NT2/D1 (cell line): ENCODE measurements at regions not wholly inside any gene's neighbourhood (a gene's known extent, or its start where the extent isn't known, plus 50 kb on each side); places are given as distances from the start of the nearest gene placed in this dataset.
A peak's percentile ranks its signal among the peaks of the same experiment; 100 is the strongest.

ENCODE experiments used
- DNase-seq: peaks from one replicate; pipeline ENCODE4 v3.0.0-alpha.2; 2011; ENCODE audit warnings: low read depth, low spot score
- H3K27me3 ChIP-seq: 2 replicates; pipeline ENCODE4 v1.6.0; 2011; ENCODE audit warnings: mild to moderate bottlenecking; ENCODE audit not compliant: insufficient read length, insufficient read depth
- H3K36me3 ChIP-seq: 2 replicates; pipeline ENCODE4 v1.6.1; 2011; ENCODE audit warnings: mild to moderate bottlenecking, low read length, mixed read lengths; ENCODE audit not compliant: insufficient read depth, insufficient read length
- H3K4me1 ChIP-seq: 2 replicates; pipeline ENCODE4 v1.5.1; 2011; ENCODE audit not compliant: insufficient read depth, insufficient read length
- H3K4me3 ChIP-seq: 2 replicates; pipeline ENCODE4 v1.5.1; 2011; ENCODE audit warnings: low read depth; ENCODE audit not compliant: insufficient read length
- H3K9ac ChIP-seq: 2 replicates; pipeline ENCODE4 v1.6.0; 2011; ENCODE audit warnings: low read depth; ENCODE audit not compliant: insufficient read length
- H3K9me3 ChIP-seq: 2 replicates; pipeline ENCODE4 v1.5.1; 2011; ENCODE audit warnings: mild to moderate bottlenecking, low read length; ENCODE audit not compliant: insufficient read depth
- SUZ12 ChIP-seq: IDR thresholded peaks from 2 replicates; pipeline ENCODE4 v1.6.1; 2011; ENCODE audit not compliant: insufficient read length, insufficient read depth; ENCODE audit errors: extremely low read depth
- YY1 ChIP-seq: IDR thresholded peaks from 2 replicates; pipeline ENCODE4 v1.6.1; 2011; ENCODE audit not compliant: insufficient read length, insufficient read depth
- ZNF274 ChIP-seq: IDR thresholded peaks from 2 replicates; pipeline ENCODE4 v1.6.1; 2011; ENCODE audit warnings: mild to moderate bottlenecking, low read depth, low read length

- no peak for DNase-seq
- Histone ChIP-seq H3K9ac (no peak overlapping the region), H3K9me3 (peaks cover 10% of the 10 kb centered on the region), H3K36me3 (no peaks in the 10 kb centered on the region), H3K27me3 (no peaks in the 10 kb centered on the region), H3K4me3 (no peak overlapping the region), H3K4me1 (no peaks in the 10 kb centered on the region)
- TF ChIP-seq YY1 (no peak), ZNF274 (no peak), SUZ12 (no peak)
Measured at GRCh38 chr21:16538936-16539440, 809.2 kb downstream of the USP25 start.

DNA sequence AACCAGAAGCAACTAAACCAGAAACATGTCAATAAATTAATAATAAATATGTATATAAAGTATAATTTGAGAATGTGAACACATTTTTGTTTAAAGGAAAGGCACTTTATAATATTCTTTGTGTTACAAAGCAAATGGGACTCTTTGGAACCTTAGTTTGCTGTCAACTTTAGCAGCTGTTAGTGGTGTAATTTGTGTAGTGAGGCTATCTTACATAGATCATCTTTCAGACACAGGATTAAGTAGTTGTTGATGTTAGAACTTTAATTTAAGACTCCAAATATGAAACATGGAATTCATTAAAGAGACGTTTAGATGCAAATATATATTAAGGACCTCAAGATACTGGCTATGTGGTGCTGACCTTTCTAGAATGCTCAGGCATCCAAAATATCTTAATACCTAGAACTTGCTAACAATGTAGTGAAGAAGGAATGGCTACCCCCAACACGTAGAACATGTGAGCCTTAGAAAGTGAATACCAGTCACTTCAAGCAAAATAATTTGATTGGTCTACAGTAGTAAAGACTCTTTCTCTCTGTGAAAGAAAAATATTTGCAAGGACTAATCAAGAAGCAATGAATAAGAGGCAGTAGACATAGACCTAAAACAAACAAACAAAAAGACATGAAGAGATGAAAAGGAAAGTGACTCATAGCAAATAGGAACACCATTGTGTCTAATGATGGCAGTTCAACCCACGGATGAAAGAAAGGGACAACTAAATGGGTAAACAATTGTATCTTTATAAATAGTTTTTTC, 811.4 kb downstream of the USP25 start:
- Histone ChIP-seq H3K36me3 (no peaks in the 10 kb centered on the region), H3K4me1 (no peaks in the 10 kb centered on the region), H3K4me3 (no peak overlapping the region), H3K9ac (no peak overlapping the region), H3K27me3 (no peaks in the 10 kb centered on the region), H3K9me3 (peaks cover 10% of the 10 kb centered on the region)
- DNase-seq, result no peak
- no peak for TF ChIP-seq ZNF274
- no peak for TF ChIP-seq YY1
- no peak for TF ChIP-seq SUZ12

GRCh38 chr21:16550118-16550517, 820.3 kb downstream of the USP25 start:
- Histone ChIP-seq H3K36me3 (no peaks in the 10 kb centered on the region), H3K27me3 (no peaks in the 10 kb centered on the region), H3K9me3 (no peaks in the 10 kb centered on the region), H3K9ac (no peak overlapping the region), H3K4me1 (no peaks in the 10 kb centered on the region), H3K4me3 (no peak overlapping the region)
- DNase-seq, result no peak
- no peak for TF ChIP-seq YY1
- TF ChIP-seq ZNF274, result no peak
- no peak for TF ChIP-seq SUZ12

GRCh38 chr21:16550917-16551741, 821.3 kb downstream of the USP25 start:
- Histone ChIP-seq H3K9me3 (no peaks in the 10 kb centered on the region), H3K4me1 (no peaks in the 10 kb centered on the region), H3K27me3 (no peaks in the 10 kb centered on the region), H3K36me3 (no peaks in the 10 kb centered on the region), H3K4me3 (no peak overlapping the region), H3K9ac (no peak overlapping the region)
- peak; percentile 15 for DNase-seq
- TF ChIP-seq YY1 (no peak), SUZ12 (no peak), ZNF274 (no peak)

DNA sequence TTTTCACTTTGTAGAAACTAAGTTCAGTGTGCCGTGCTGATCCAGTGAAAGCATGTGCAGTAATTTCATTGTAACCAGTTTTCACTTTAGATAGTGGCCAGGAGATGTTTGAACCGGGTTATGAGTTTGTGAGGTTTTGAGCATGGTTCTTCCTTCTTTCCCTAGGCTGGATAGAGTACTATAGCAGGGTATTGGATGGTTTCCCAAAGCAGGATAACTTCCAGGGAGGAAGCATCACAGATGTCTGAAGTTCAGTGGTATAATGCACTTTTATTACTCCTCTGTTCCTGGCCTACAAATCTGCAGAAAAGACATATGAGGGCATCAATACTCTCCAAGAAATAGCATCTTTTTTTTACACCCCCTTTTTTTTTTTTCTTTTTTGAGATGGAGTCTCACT, 823.1 kb downstream of the USP25 start:
- no peak overlapping the region for H3K9ac ChIP-seq
- DNase-seq, result no peak
- no peaks in the 10 kb centered on the region for H3K27me3 ChIP-seq
- H3K36me3 ChIP-seq, result no peaks in the 10 kb centered on the region
- TF ChIP-seq ZNF274 (no peak), SUZ12 (no peak), YY1 (no peak)
- no peaks in the 10 kb centered on the region for H3K4me1 ChIP-seq
- H3K9me3 ChIP-seq, result no peaks in the 10 kb centered on the region
- no peak overlapping the region for H3K4me3 ChIP-seq

DNA sequence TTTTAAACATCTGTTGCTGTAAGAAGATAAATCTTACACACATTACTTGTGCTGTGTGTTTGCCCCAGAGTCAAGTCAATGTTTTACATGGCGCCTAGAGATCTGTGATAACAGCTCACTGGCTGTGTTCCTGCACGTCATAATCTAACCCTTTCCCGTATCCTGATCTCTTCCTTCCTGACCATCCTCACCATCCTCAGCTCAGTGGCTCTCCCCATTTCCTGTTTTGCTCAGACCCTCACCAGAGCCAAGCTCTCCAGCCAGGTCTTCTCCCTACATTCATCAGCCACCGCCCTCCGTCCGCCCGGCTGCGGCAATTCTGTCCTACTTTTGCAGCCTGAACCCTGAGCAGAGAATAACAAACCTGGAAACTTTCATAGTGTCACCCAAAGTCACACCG, 824.7 kb downstream of the USP25 start:
- Histone ChIP-seq H3K36me3 (no peaks in the 10 kb centered on the region), H3K4me3 (no peak overlapping the region), H3K27me3 (no peaks in the 10 kb centered on the region), H3K9ac (no peak overlapping the region), H3K9me3 (no peaks in the 10 kb centered on the region), H3K4me1 (no peaks in the 10 kb centered on the region)
- no peak for DNase-seq
- TF ChIP-seq SUZ12 (no peak), ZNF274 (no peak), YY1 (no peak)

DNA sequence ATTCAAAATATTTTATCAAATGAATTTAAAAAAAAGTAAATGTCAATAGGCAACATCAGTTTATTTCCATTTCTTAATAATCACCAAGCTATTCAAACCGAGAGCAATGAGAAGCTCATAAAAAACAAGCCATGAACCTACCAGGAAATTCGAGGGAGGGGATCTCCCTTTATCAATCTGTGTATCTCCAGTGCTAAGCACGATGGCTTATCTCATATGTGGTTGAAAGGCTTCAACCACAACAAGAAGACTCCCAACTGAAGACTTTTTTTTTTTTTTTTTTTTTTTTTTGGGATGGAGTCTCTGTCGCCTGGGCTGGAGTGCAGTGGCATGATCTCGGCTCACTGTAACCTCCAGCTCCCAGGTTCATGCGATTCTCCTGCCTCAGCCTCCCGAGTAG, 833.3 kb downstream of the USP25 start:
- no peaks in the 10 kb centered on the region for H3K4me1 ChIP-seq
- H3K36me3 ChIP-seq, result no peaks in the 10 kb centered on the region
- TF ChIP-seq SUZ12, result no peak
- no peak for TF ChIP-seq YY1
- no peak for TF ChIP-seq ZNF274
- DNase-seq, result no peak
- no peak overlapping the region for H3K9ac ChIP-seq
- no peaks in the 10 kb centered on the region for H3K27me3 ChIP-seq
- H3K4me3 ChIP-seq, result no peak overlapping the region
- H3K9me3 ChIP-seq, result no peaks in the 10 kb centered on the region
